PC-3 (cell line): ENCODE measurements at regions not wholly inside any gene's neighbourhood (a gene's known extent, or its start where the extent isn't known, plus 50 kb on each side); places are given as distances from the start of the nearest gene placed in this dataset.
"Not testable (repeated sequence)": the region's sequence is repeated elsewhere in the genome, so short reads cannot be mapped to it uniquely, and the experiment has no call there.

Experiments
- ATAC-seq: fragments of 200-7000 bp; cut with Tn5 transposase; 2 replicates; pipeline ENCODE4 v1.9.1; 2020; ENCODE audit warnings: mild to moderate bottlenecking, moderate library complexity
- BruUV-seq: library from RNA; stranded (reverse); fragments of 400-500 nt; replicated peaks from 2 replicates; lab custom pipeline; 2021; lab: Mats Ljungman, UMichigan
- CTCF ChIA-PET: fragments of 300-600 bp; sonication (Branson Sonifier 250); formaldehyde crosslinking; loops from one replicate; lab custom pipeline; 2022; ENCODE audit warnings: antibody characterized with exemption; lab: Charles Lee
- POLR2A ChIA-PET: fragments of 300-600 bp; sonication (Branson Sonifier 250); formaldehyde crosslinking; loops from one replicate; lab custom pipeline; 2022; ENCODE audit warnings: antibody characterized with exemption; ENCODE audit not compliant: unreplicated experiment; lab: Charles Lee
- DNase-seq: peaks from one replicate; pipeline ENCODE4 v3.0.0-alpha.2; 2015
- H2AFZ ChIP-seq: fragments of 300-600 bp; sonication (generic); 2 replicates; pipeline ENCODE4 v1.6.0; 2016; ENCODE audit warnings: antibody characterized with exemption, low read length
- H3F3A ChIP-seq: fragments of 300-600 bp; sonication (generic); one replicate; pipeline ENCODE4 v1.6.0; 2017; ENCODE audit warnings: antibody characterized with exemption, low read length, control low read depth, mild to moderate bottlenecking; ENCODE audit not compliant: unreplicated experiment
- H3K27ac ChIP-seq: fragments of 300-600 bp; sonication (generic); 2 replicates; pipeline ENCODE4 v1.5.1; 2016; ENCODE audit warnings: mild to moderate bottlenecking, low read length
- H3K27me3 ChIP-seq: fragments of 300-600 bp; sonication (generic); 2 replicates; pipeline ENCODE4 v1.6.1; 2016; ENCODE audit warnings: low read length, mixed read lengths
- H3K36me3 ChIP-seq: fragments of 300-600 bp; sonication (generic); 2 replicates; pipeline ENCODE4 v1.6.1; 2016; ENCODE audit warnings: low read depth, mixed run types, low read length, mixed read lengths
- H3K4me1 ChIP-seq: fragments of 300-600 bp; sonication (generic); 2 replicates; pipeline ENCODE4 v1.5.1; 2016; ENCODE audit warnings: low read length; ENCODE audit not compliant: insufficient read depth
- H3K4me2 ChIP-seq: fragments of 300-600 bp; sonication (generic); 2 replicates; pipeline ENCODE4 v1.6.0; 2016; ENCODE audit warnings: low read length
- H3K4me3 ChIP-seq: fragments of 300-600 bp; sonication (generic); 2 replicates; pipeline ENCODE4 v1.5.1; 2016; ENCODE audit warnings: mild to moderate bottlenecking, low read length, mixed read lengths
- H3K79me2 ChIP-seq: fragments of 300-600 bp; sonication (generic); 2 replicates; pipeline ENCODE4 v1.6.1; 2017; ENCODE audit warnings: low read length, mixed read lengths
- H3K9ac ChIP-seq: fragments of 300-600 bp; sonication (generic); 2 replicates; pipeline ENCODE4 v1.6.0; 2016; ENCODE audit warnings: mild to moderate bottlenecking, low read length
- H3K9me2 ChIP-seq: fragments of 300-600 bp; sonication (generic); replicated peaks from 2 replicates; pipeline ENCODE4 v1.6.1; 2016; ENCODE audit warnings: mixed run types, low read length, mixed read lengths
- H3K9me3 ChIP-seq: fragments of 300-600 bp; sonication (generic); 2 replicates; pipeline ENCODE4 v1.6.1; 2016; ENCODE audit warnings: low read length, mixed read lengths
- H4K20me1 ChIP-seq: fragments of 300-600 bp; sonication (generic); 2 replicates; pipeline ENCODE4 v1.6.1; 2016; ENCODE audit warnings: low read length, mixed read lengths
- EZH2 ChIP-seq: fragments of 300-600 bp; sonication (generic); IDR thresholded peaks from one replicate; pipeline ENCODE4 v1.6.1; 2017; ENCODE audit warnings: antibody characterized with exemption, mild to moderate bottlenecking, low read length; ENCODE audit not compliant: unreplicated experiment
- EZH2phosphoT487 ChIP-seq: fragments of 300-600 bp; sonication (generic); IDR thresholded peaks from 2 replicates; pipeline ENCODE4 v1.6.1; 2018; ENCODE audit warnings: mild to moderate bottlenecking, antibody characterized with exemption, low read length, borderline replicate concordance
- intact Hi-C: fragments of 100-400 bp; cut with micrococcal nuclease; formaldehyde crosslinking; loops from 2 replicates; pipeline ENCODE4 v1.9.0; 2023
- TF ChIP-seq, protein P1 (sequence below): fragments of 300-600 bp; sonication (generic); conservative IDR thresholded peaks from 2 replicates; pipeline ENCODE4 v1.5.1; 2017; ENCODE audit warnings: antibody characterized with exemption, low read depth, mild to moderate bottlenecking, low read length

DNA sequence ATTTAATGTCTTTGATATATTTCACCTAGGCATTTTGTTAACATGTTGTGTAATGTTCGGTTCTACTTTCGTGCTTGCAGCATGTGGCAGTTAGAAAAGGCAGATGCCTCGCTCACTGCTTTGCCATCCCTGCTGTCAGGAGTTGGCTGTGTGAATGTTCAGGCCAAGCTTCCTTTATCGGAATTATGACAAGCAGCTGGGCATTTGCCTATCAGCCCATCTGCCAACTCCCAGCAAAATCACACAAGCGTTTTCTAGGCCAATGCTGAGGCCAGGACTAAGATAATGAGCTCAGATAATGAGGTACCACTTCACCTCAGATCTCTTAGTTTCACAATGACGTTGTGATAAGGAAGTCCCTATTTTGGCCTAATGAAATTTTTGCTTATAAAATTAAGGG, 212.7 kb upstream of the FAM3C start:
- ChIA-PET POLR2A (interaction anchor here (0.6 kb wide), 1 partner anchor 1101 kb away, joined by 4 read pairs; no protein-coding TSS in a partner anchor), CTCF (interaction anchor here (0.6 kb wide), 2 partner anchors 39 to 56 kb away, joined by 3 read pairs; no protein-coding TSS in a partner anchor)
- Histone ChIP-seq H3K4me2 (no peak overlapping the region), H3K27ac (no peak overlapping the region), H3K9me2 (no peaks in the 10 kb centered on the region), H3F3A (no peaks in the 10 kb centered on the region), H3K27me3 (peaks cover 52% of the 10 kb centered on the region), H3K9me3 (no peaks in the 10 kb centered on the region), H3K9ac (no peak overlapping the region), H3K4me1 (no peaks in the 10 kb centered on the region), H3K36me3 (no peaks in the 10 kb centered on the region), H2AFZ (no peak overlapping the region), H4K20me1 (no peaks in the 10 kb centered on the region), H3K79me2 (no peaks in the 10 kb centered on the region), H3K4me3 (no peak overlapping the region)
- ATAC-seq: no peak
- no TSS peak for BruUV-seq
- intact Hi-C loops: no loop called here
- no peak for TF ChIP-seq EZH2phosphoT487
- no peak for TF ChIP-seq EZH2
- TF ChIP-seq, protein P1, sequence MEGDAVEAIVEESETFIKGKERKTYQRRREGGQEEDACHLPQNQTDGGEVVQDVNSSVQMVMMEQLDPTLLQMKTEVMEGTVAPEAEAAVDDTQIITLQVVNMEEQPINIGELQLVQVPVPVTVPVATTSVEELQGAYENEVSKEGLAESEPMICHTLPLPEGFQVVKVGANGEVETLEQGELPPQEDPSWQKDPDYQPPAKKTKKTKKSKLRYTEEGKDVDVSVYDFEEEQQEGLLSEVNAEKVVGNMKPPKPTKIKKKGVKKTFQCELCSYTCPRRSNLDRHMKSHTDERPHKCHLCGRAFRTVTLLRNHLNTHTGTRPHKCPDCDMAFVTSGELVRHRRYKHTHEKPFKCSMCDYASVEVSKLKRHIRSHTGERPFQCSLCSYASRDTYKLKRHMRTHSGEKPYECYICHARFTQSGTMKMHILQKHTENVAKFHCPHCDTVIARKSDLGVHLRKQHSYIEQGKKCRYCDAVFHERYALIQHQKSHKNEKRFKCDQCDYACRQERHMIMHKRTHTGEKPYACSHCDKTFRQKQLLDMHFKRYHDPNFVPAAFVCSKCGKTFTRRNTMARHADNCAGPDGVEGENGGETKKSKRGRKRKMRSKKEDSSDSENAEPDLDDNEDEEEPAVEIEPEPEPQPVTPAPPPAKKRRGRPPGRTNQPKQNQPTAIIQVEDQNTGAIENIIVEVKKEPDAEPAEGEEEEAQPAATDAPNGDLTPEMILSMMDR: no peak
- DNase-seq: no peak

- CTCF ChIA-PET: interaction anchor here (0.6 kb wide), 2 partner anchors 40 to 56 kb away, joined by 3 read pairs; no protein-coding TSS in a partner anchor
These were observed 212.1 kb upstream of the FAM3C start for GRCh38 chr7:121608183-121608582.

DNA sequence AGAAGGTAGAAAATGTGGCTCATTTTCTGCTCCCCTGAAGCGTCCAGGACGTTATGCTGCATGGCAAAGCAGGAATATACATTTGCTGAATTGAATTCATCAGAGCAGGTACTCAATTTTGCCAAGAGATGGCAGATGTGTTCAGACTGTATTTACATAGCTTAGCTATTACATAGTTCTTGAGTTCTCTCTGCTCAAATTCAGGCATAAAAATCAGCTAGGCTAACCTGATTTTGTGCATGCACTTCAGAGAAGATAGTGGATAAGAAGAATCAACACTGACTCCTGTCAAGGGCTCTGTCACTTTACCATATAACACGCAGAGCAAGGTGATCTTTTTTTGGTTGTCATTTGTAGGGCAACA, 209.2 kb upstream of the FAM3C start:
- H3K36me3 ChIP-seq: no peaks in the 10 kb centered on the region
- BruUV-seq: no TSS peak
- H3K27me3 ChIP-seq: peaks cover 37% of the 10 kb centered on the region
- H3K9ac ChIP-seq: no peak overlapping the region
- peak; percentile 12 for DNase-seq
- no peak overlapping the region for H3K4me2 ChIP-seq
- intact Hi-C loops: loop anchor here (1.0 kb wide), 1 partner anchor 390 kb away; no protein-coding TSS in a partner anchor
- H3K79me2 ChIP-seq: no peaks in the 10 kb centered on the region
- H3K9me3 ChIP-seq: no peaks in the 10 kb centered on the region
- ATAC-seq: peak; percentile 83
- H3K27ac ChIP-seq: no peak overlapping the region
- H4K20me1 ChIP-seq: no peaks in the 10 kb centered on the region
- no peak overlapping the region for H2AFZ ChIP-seq
- CTCF ChIA-PET: interaction anchor here (0.7 kb wide), 1 partner anchor 615 kb away, joined by 3 read pairs; no protein-coding TSS in a partner anchor
- H3K4me3 ChIP-seq: no peak overlapping the region
- no peaks in the 10 kb centered on the region for H3F3A ChIP-seq
- POLR2A ChIA-PET: no interaction called here
- no peaks in the 10 kb centered on the region for H3K9me2 ChIP-seq
- TF ChIP-seq EZH2: no peak
- TF ChIP-seq, protein P1: peak; percentile 25; the same call in 1 of the 2 replicates
- no peaks in the 10 kb centered on the region for H3K4me1 ChIP-seq

More at GRCh38 chr7:121608183-121608582, 212.1 kb upstream of the FAM3C start:
- H3K4me3 ChIP-seq, ATAC-seq, H3K27ac ChIP-seq, H3F3A ChIP-seq, H4K20me1 ChIP-seq, H3K9ac ChIP-seq, H3K9me3 ChIP-seq, H3K4me2 ChIP-seq, DNase-seq, H3K79me2 ChIP-seq, intact Hi-C loops, H3K9me2 ChIP-seq, H3K4me1 ChIP-seq, H2AFZ ChIP-seq, H3K36me3 ChIP-seq, BruUV-seq: not testable (repeated sequence)
- POLR2A ChIA-PET: interaction anchor here (0.6 kb wide), 1 partner anchor 1100 kb away, joined by 4 read pairs; no protein-coding TSS in a partner anchor
- peaks cover 48% of the 10 kb centered on the region for H3K27me3 ChIP-seq
